Kasumi-1 (cell line): ENCODE measurements at regions not wholly inside any gene's neighbourhood (a gene's known extent, or its start where the extent isn't known, plus 50 kb on each side); places are given as distances from the start of the nearest gene placed in this dataset.

Source experiments
- DNase-seq, 2 experiments: peaks; one replicate each; lab custom pipeline; 2025; lab: John Stamatoyannopoulos, UW

DNA sequence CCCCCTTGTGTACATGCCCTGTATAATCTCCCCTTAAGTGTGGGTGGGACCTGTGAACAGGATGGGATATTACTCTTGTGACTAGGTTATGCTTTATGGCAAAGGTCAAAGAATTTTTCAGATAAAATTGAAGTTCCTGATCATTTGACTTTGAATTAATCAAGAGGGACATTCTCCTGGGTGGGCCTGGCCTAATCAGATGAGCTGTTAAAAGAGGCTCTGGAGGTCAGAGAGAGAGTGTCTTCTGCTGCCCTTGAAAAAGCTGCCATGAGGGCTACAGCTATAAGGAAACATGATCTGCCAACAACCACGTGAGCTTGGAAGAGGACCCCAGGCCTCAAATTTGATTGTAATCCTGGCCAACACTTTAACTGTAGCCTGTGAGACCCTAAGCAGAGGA is 125.6 kb upstream of the CSF3R start:
- no peak for DNase-seq

DNA sequence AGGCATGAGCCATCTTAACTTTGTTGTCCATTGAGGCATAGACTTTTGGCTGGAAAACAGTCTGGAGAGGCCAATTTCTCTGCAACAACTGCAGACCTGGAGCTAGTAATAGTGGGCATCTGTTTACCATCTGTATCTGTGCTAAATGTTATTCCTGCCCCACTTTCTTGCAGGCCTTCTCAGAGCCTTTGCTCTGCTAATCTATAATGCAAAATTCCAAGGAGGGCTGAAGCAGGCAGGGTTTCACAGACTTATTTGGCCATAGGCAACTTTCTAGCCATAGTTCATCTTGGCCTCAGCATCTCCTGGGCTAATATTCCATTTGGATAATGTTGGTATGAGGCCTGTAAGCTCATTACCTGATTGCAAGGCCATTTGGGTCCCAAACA is 124.5 kb upstream of the CSF3R start:
- no peak for DNase-seq

GRCh38 chr1:36606641-36607262 is 124.0 kb upstream of the CSF3R start:
- no peak for DNase-seq

DNA sequence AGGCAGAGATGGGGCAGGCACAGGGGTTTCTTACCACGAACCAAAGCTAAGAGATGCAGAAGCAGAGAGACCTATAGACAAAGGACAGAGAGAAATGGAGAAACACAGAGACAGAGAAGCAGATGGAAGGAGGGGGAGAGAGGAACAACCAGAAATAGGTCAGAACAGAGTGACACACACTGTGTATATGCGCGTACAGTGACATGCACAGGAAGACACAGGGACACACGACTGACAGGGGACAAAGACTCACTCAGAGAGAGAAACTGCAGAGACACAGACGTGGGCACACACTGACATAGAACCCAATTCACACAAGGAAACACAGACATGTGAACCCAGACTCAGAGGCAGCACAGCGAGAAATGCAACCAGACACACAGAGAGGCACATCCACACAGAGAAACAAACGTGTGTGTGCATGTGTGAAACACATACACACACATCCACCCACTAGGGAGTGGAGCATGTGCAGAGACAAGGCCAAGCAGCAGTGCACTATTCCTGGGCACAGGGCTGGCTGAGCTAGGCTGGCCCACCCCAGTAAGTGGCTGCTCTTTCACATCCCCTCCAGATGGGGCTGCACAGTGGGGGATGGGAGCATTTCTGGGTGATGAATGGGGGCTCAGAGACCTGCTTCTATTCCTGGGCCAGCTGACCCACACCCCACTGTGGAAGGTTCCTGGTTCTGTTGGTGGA is 123.4 kb upstream of the CSF3R start:
- no peak for DNase-seq

DNA sequence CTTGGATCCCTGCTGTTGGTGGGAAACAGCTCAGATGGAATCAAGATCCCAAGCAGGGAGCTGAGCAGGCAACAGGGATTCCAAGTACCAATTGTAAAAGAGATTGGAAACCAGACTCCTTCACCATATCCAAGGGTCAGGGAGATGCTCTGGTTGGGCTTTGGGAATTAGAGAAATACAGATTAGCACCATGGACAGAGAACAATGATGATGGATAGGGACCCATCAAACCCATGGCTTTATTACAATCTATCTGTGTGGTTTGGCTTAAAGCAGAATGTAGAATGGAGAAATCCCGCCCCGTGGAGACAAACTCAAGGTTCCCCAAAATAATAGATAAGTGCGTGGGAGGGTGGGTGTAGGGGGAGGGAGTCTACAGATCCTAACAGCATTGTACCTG is 120.7 kb upstream of the CSF3R start:
- DNase-seq = peak in 1 of 2 experiments; percentile 11

DNA sequence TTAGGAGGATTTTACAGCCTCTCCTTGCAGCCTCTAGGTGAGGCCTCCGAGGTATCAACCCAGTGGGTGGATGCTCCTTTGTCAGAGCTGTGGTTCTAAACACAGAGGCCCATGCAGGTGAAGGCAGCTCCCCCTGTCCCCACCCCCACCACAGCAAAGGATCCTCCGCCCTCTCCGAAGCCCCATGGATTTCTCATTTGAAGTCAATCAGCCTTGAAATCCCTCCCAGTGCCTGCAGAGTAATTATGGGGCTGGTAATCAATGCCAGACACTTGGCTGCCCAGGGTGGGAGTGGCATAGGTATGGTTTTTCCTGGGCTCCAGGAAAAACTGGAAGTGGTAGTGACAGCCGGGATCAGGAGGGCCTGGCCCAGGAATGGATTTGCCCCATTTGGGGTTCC is 119.5 kb upstream of the CSF3R start:
- DNase-seq = no peak

- no peak for DNase-seq
Observed at GRCh38 chr1:36599828-36600227, 117.1 kb upstream of the CSF3R start.

GRCh38 chr1:36597514-36597913 is 114.8 kb upstream of the CSF3R start:
- no peak for DNase-seq

GRCh38 chr1:36595921-36596320 is 113.2 kb upstream of the CSF3R start:
- no peak for DNase-seq

- no peak for DNase-seq
Observed at GRCh38 chr1:36595349-36595748, 112.6 kb upstream of the CSF3R start.

DNA sequence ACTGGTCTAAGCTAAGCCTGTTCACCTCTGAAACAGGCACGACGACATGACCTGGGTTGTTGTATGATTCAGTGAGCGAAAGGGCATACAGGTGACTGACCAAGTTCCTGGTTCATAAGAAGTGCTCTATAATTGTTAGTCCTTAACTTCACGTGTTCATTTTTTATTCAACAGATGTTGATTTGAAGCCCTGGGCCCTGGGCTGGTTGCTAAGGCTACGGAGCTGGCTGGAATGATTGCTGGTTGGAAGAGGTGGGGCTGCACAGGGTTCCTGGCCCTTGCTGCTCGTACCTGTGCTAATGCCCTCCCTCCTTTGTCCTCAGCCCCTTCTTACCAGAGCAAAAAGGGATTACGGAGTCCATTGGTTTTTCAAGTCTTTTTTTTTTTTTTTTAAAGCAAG is 111.3 kb upstream of the CSF3R start:
- no peak for DNase-seq

GRCh38 chr1:36591278-36591677 is 108.6 kb upstream of the CSF3R start:
- no peak for DNase-seq

- DNase-seq = no peak
Observed at GRCh38 chr1:36590771-36591170, 108.1 kb upstream of the CSF3R start.

- DNase-seq = no peak
Observed at GRCh38 chr1:36590264-36590663, 107.6 kb upstream of the CSF3R start.

DNA sequence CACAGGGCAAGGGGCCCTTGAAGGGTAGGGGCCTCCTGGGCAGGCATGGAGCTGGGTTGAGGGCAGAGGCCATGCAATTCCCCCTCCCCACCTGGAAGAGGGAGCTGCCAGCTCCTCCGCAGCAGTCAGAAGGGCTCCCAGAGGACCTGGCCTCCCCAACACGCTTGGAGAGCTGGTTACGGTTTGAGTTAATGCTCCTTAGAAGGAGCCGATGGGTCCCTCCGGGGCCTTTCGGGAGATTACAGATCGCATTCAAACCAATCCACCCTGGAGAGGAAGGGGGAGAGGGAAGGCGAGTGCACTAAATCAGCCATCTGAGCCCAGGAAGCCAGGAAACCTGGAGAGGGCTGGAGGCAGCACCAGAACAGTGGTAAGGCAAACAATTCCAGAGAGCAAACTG is 106.3 kb upstream of the CSF3R start:
- no peak for DNase-seq

DNA sequence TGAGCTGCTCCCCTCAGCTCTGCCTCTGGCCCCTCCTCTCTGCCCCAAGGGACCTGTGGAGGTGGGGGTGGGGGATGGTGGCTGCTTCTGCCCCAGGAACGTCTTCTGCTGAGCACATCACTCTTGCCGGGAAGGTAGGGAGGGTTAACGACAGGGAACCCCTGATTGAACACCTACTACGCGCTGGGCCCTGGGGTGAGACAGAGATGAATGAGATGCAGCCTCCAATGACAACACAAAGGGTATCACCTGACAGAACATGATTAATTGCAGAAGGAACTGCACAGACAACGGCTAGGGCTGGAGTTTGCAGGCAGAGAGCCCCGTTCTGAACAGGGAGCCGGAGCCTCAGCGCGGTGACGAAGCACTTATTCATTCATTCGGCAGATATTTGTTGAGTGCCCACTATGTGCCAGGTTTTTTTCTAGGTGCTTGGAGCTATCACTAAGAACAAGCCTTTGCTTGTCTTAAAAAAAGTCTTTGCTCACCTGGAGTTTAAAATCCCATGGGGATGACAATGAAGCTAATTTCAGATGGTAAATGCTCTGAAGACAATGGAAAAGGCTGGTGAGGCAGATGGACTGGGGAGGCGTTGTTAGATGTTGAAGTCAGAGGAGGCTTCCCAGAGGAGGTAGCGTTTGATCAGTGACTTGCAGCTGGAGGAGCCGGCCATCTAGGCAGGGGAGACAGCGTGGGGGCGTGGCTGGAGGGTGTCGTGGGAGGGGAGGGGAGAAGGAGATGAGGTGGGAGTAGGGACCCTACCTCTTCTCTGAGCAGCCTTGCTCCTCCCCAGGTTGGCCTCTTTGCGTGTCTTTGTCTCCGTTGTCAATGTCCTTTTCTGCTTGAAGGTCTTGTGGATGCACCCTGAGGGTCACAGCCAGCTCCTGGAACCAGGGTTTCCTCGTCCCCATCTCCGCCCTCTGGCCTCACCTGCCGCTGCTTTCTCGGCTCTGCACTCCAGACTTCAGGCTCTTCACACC is 103.1 kb upstream of the CSF3R start:
- no peak for DNase-seq

- no peak for DNase-seq
Observed at GRCh38 chr1:36584874-36585453, 102.3 kb upstream of the CSF3R start.

GRCh38 chr1:36583980-36584782 is 101.5 kb upstream of the CSF3R start:
- DNase-seq = no peak

DNA sequence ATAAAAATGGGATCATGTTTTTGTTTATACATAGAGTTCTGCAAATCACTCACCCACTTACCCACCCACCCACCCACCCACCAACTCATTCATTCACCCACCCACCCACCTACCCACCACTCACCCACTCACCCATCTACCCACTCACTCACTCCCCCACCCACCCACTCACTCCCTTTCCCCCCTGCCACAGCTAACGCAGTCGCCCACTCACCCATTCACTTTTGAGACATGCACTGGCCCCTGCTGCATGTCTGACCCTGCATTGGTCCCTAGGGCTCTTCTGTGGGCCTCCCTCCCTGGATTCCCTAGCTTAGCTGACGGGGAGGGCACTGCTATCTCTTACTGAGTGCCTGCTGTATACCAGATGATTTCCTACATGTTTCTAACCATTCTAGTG is 100.4 kb upstream of the CSF3R start:
- DNase-seq = no peak

- no peak for DNase-seq
Observed at GRCh38 chr1:36582066-36582755, 99.5 kb upstream of the CSF3R start.

GRCh38 chr1:36580524-36580923 is 97.8 kb upstream of the CSF3R start:
- DNase-seq = no peak
